GM23338 (cell line): ENCODE measurements at regions not wholly inside any gene's neighbourhood (a gene's known extent, or its start where the extent isn't known, plus 50 kb on each side); places are given as distances from the start of the nearest gene placed in this dataset.

Source experiments
- ATAC-seq: fragments of 200-7000 bp; cut with Tn5 transposase; 3 replicates; pipeline ENCODE4 v1.9.1; 2020
- DNase-seq: peaks from one replicate; pipeline ENCODE4 v3.0.0-alpha.2; 2015; ENCODE audit warnings: low spot score
- H2AFZ ChIP-seq: fragments of 200-600 bp; sonication (generic); 2 replicates; pipeline ENCODE4 v1.8.0; 2016; ENCODE audit warnings: antibody characterized with exemption, mild to moderate bottlenecking, moderate library complexity
- H3F3A ChIP-seq: fragments of 200-600 bp; sonication (generic); replicated peaks from 2 replicates; pipeline ENCODE4 v1.8.0; 2017; ENCODE audit warnings: antibody characterized with exemption, mixed run types, low read depth
- H3K27ac ChIP-seq: fragments of 200-600 bp; sonication (generic); 2 replicates; pipeline ENCODE4 v1.6.1; 2016; ENCODE audit warnings: low read depth
- H3K27me3 ChIP-seq: fragments of 200-600 bp; sonication (generic); 2 replicates; pipeline ENCODE4 v1.8.0; 2016; ENCODE audit warnings: mild to moderate bottlenecking, mixed run types, moderate library complexity; ENCODE audit not compliant: insufficient read depth
- H3K36me3 ChIP-seq: fragments of 200-600 bp; sonication (generic); 2 replicates; pipeline ENCODE4 v1.8.0; 2016; ENCODE audit warnings: mild to moderate bottlenecking; ENCODE audit not compliant: insufficient read depth
- H3K4me1 ChIP-seq: fragments of 200-600 bp; sonication (generic); 2 replicates; pipeline ENCODE4 v1.8.0; 2016; ENCODE audit warnings: mild to moderate bottlenecking, moderate library complexity; ENCODE audit not compliant: insufficient read depth
- H3K4me2 ChIP-seq: fragments of 200-600 bp; sonication (generic); 2 replicates; pipeline ENCODE4 v1.7.1; 2017; ENCODE audit warnings: mixed run types
- H3K4me3 ChIP-seq: fragments of 200-600 bp; sonication (generic); 2 replicates; pipeline ENCODE4 v1.6.1; 2016; ENCODE audit warnings: mixed run types
- H3K79me2 ChIP-seq: fragments of 200-600 bp; sonication (generic); replicated peaks from 2 replicates; pipeline ENCODE4 v1.8.0; 2017; ENCODE audit warnings: mild to moderate bottlenecking; ENCODE audit not compliant: insufficient read depth
- H3K9me2 ChIP-seq: fragments of 200-600 bp; sonication (generic); 2 replicates; pipeline ENCODE4 v1.8.0; 2017; ENCODE audit not compliant: insufficient read depth
- H4K20me1 ChIP-seq: fragments of 200-600 bp; sonication (generic); replicated peaks from 2 replicates; pipeline ENCODE4 v1.8.0; 2017; ENCODE audit warnings: mild to moderate bottlenecking; ENCODE audit not compliant: insufficient read depth
- H3K27ac Mint-ChIP-seq: 2 replicates; pipeline ENCODE4 v1.8.0; 2020; ENCODE audit warnings: inconsistent platforms, mild to moderate bottlenecking, moderate library complexity, mixed read lengths
- H3K27me3 Mint-ChIP-seq: 3 replicates; pipeline ENCODE4 v1.8.0; 2022; ENCODE audit warnings: low read depth, mild to moderate bottlenecking, moderate library complexity, mixed read lengths, inconsistent platforms; ENCODE audit not compliant: insufficient read depth, poor library complexity
- H3K36me3 Mint-ChIP-seq: 3 replicates; pipeline ENCODE4 v1.8.0; 2021; ENCODE audit warnings: low read depth, mild to moderate bottlenecking, inconsistent platforms, moderate library complexity, mixed read lengths
- H3K4me1 Mint-ChIP-seq: 3 replicates; pipeline ENCODE4 v1.8.0; 2020; ENCODE audit warnings: mild to moderate bottlenecking, inconsistent platforms, mixed read lengths
- H3K4me3 Mint-ChIP-seq: 3 replicates; pipeline ENCODE4 v1.8.0; 2021; ENCODE audit warnings: moderate library complexity, mild to moderate bottlenecking, inconsistent platforms, mixed read lengths
- H3K9me3 Mint-ChIP-seq: 3 replicates; pipeline ENCODE4 v1.8.0; 2020; ENCODE audit warnings: moderate library complexity, mild to moderate bottlenecking, inconsistent platforms, mixed read lengths
- CREB1 ChIP-seq: fragments of 250-450 bp; sonication (Bioruptor Pico); IDR thresholded peaks from 2 replicates; pipeline ENCODE4 v1.5.0; 2020; ENCODE audit warnings: low read depth, mild to moderate bottlenecking, moderate library complexity
- CTCF ChIP-seq, 2 experiments: fragments of 200-600 bp in 1 of 2; sonication (generic) in 1 of 2; conservative IDR thresholded peaks; 2 replicates each; pipeline versions ENCODE4 v1.5.1 to v1.6.1; 2016 to 2017; ENCODE audit warnings: antibody characterized with exemption in 2 of 2, low read depth in 2 of 2, mild to moderate bottlenecking in 2 of 2, moderate library complexity in 1 of 2
- ETS1 ChIP-seq: IDR thresholded peaks from 2 replicates; pipeline ENCODE4 v1.6.1; 2016; ENCODE audit warnings: antibody characterized with exemption
- EZH2 ChIP-seq: fragments of 200-600 bp; sonication (generic); IDR thresholded peaks from one replicate; pipeline ENCODE4 v1.8.0; 2017; ENCODE audit warnings: antibody characterized with exemption, mild to moderate bottlenecking, low read depth; ENCODE audit not compliant: unreplicated experiment
- EZH2phosphoT487 ChIP-seq: fragments of 200-600 bp; sonication (generic); IDR thresholded peaks from one replicate; pipeline ENCODE4 v1.8.1; 2018; ENCODE audit warnings: antibody characterized with exemption; ENCODE audit not compliant: unreplicated experiment
- JUNB ChIP-seq: IDR thresholded peaks from one replicate; pipeline ENCODE4 v1.6.1; 2016; ENCODE audit warnings: antibody characterized with exemption; ENCODE audit not compliant: unreplicated experiment
- NANOG ChIP-seq: IDR thresholded peaks from 2 replicates; pipeline ENCODE4 v1.6.1; 2016; ENCODE audit warnings: antibody characterized with exemption, borderline replicate concordance
- POLR2AphosphoS5 ChIP-seq: IDR thresholded peaks from 2 replicates; pipeline ENCODE4 v1.6.1; 2016; ENCODE audit warnings: antibody characterized with exemption, low read depth
- REST ChIP-seq: IDR thresholded peaks from one replicate; pipeline ENCODE4 v1.6.1; 2018; ENCODE audit warnings: antibody characterized with exemption; ENCODE audit not compliant: unreplicated experiment
- STAT1 ChIP-seq: IDR thresholded peaks from one replicate; pipeline ENCODE4 v1.6.1; 2016; ENCODE audit warnings: antibody characterized with exemption; ENCODE audit not compliant: unreplicated experiment
- ZNF114 ChIP-seq: fragments of 250-450 bp; sonication (Bioruptor Pico); IDR thresholded peaks from 2 replicates; pipeline ENCODE4 v1.5.0; 2020; ENCODE audit warnings: mild to moderate bottlenecking, moderate library complexity
- ZNF331 ChIP-seq: fragments of 250-450 bp; sonication (Bioruptor Pico); IDR thresholded peaks from 2 replicates; pipeline ENCODE4 v1.5.0; 2020; ENCODE audit warnings: low read depth, mild to moderate bottlenecking, moderate library complexity
- ZNF462 ChIP-seq: fragments of 250-450 bp; sonication (Bioruptor Pico); IDR thresholded peaks from 2 replicates; pipeline ENCODE4 v1.5.0; 2020; ENCODE audit warnings: mild to moderate bottlenecking, moderate library complexity

GRCh38 chrX:40152741-40153344 lies 55.1 kb upstream of the BCOR start:
- Histone ChIP-seq H3K4me3 (peak overlapping the region; percentile 64), H2AFZ (no peak overlapping the region), H3K4me2 (peak overlapping the region; percentile 82), H4K20me1 (no peaks in the 10 kb centered on the region), H3F3A (peaks cover 4% of the 10 kb centered on the region), H3K36me3 (no peaks in the 10 kb centered on the region), H3K9me2 (no peaks in the 10 kb centered on the region), H3K79me2 (peaks cover 5% of the 10 kb centered on the region; the same call in 1 of the 2 replicates), H3K4me1 (peaks cover 25% of the 10 kb centered on the region), H3K27me3 (peaks cover 57% of the 10 kb centered on the region), H3K27ac (no peak overlapping the region)
- no peak for ATAC-seq
- peak; percentile 33 for DNase-seq
- H3K36me3 Mint-ChIP-seq: no peaks in the 10 kb centered on the region
- H3K4me1 Mint-ChIP-seq: peaks cover 27% of the 10 kb centered on the region
- peaks cover 55% of the 10 kb centered on the region for H3K27me3 Mint-ChIP-seq
- H3K9me3 Mint-ChIP-seq: no peaks in the 10 kb centered on the region
- no peak overlapping the region for H3K27ac Mint-ChIP-seq
- peak overlapping the region; percentile 65 for H3K4me3 Mint-ChIP-seq
- TF ChIP-seq NANOG (no peak), ZNF114 (CRISPR knock-in tag) (no peak), STAT1 (no peak), CTCF (conservative IDR thresholded peaks at IDR 0.05; ENCODE audit: low read depth in 2 of 2) (no peak), ZNF462 (no peak), JUNB (no peak), EZH2 (no peak), CREB1 (CRISPR knock-in tag) (no peak), EZH2phosphoT487 (no peak), ZNF331 (no peak), ETS1 (no peak), REST (no peak), POLR2AphosphoS5 (no peak)
